Keratinocyte (primary cell): ENCODE measurements at regions not wholly inside any gene's neighbourhood (a gene's known extent, or its start where the extent isn't known, plus 50 kb on each side); places are given as distances from the start of the nearest gene placed in this dataset.
"Not testable (repeated sequence)": the region's sequence is repeated elsewhere in the genome, so short reads cannot be mapped to it uniquely, and the experiment has no call there.

ENCODE experiments used
- CTCF ChIP-seq, 3 experiments: IDR thresholded peaks in 1 of 3; conservative IDR thresholded peaks in 1 of 3; optimal IDR thresholded peaks in 1 of 3; 2 replicates in 2 of 3; 3 replicates in 1 of 3; pipeline versions ENCODE3 to v1.5.1; 2011; ENCODE audit warnings: low read length in 3 of 3, mild to moderate bottlenecking in 3 of 3, moderate library complexity in 2 of 3, control low read depth in 1 of 3, inconsistent platforms in 1 of 3; ENCODE audit not compliant: insufficient read depth in 2 of 3; ENCODE audit errors: extremely low read depth in 1 of 3
- EZH2 ChIP-seq: IDR thresholded peaks from one replicate; pipeline ENCODE4 v1.6.1; 2012; ENCODE audit warnings: inconsistent platforms, mild to moderate bottlenecking, low read length, moderate library complexity

GRCh38 chr16:22584941-22585340 is 74.2 kb downstream of the NPIPB5 start:
- TF ChIP-seq CTCF (optimal IDR thresholded peaks at IDR 0.05 in 1 of 3, IDR thresholded peaks at IDR 0.05 in 1 of 3, conservative IDR thresholded peaks at IDR 0.05 in 1 of 3; ENCODE audit: extremely low read depth in 1 of 3, insufficient read depth in 2 of 3, low read length in 3 of 3); EZH2: not testable (repeated sequence)
